ENCODE measurements at regions not wholly inside any gene's neighbourhood (a gene's known extent, or its start where the extent isn't known, plus 50 kb on each side); places are given as distances from the start of the nearest gene placed in this dataset.

- TF ChIP-seq, protein P1, sequence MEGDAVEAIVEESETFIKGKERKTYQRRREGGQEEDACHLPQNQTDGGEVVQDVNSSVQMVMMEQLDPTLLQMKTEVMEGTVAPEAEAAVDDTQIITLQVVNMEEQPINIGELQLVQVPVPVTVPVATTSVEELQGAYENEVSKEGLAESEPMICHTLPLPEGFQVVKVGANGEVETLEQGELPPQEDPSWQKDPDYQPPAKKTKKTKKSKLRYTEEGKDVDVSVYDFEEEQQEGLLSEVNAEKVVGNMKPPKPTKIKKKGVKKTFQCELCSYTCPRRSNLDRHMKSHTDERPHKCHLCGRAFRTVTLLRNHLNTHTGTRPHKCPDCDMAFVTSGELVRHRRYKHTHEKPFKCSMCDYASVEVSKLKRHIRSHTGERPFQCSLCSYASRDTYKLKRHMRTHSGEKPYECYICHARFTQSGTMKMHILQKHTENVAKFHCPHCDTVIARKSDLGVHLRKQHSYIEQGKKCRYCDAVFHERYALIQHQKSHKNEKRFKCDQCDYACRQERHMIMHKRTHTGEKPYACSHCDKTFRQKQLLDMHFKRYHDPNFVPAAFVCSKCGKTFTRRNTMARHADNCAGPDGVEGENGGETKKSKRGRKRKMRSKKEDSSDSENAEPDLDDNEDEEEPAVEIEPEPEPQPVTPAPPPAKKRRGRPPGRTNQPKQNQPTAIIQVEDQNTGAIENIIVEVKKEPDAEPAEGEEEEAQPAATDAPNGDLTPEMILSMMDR (IDR thresholded peaks at IDR 0.05; ENCODE audit: low read depth, low read length) = no peak
- no peak for TF ChIP-seq MYC (IDR thresholded peaks at IDR 0.05; ENCODE audit: low read depth, low read length)
- TF ChIP-seq, protein P2, sequence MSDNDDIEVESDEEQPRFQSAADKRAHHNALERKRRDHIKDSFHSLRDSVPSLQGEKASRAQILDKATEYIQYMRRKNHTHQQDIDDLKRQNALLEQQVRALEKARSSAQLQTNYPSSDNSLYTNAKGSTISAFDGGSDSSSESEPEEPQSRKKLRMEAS (IDR thresholded peaks at IDR 0.05; ENCODE audit: low read depth, low read length) = no peak
- TF ChIP-seq POLR2A (IDR thresholded peaks at IDR 0.05; ENCODE audit: extremely low read depth, insufficient read length) = no peak
Observed at GRCh38 chr13:47433461-47434005, 536.7 kb upstream of the HTR2A start.

GRCh38 chr13:47426126-47426849 is 529.4 kb upstream of the HTR2A start:
- TF ChIP-seq, protein P1 (IDR thresholded peaks at IDR 0.05; ENCODE audit: low read depth, low read length) = no peak
- TF ChIP-seq, protein P2 (IDR thresholded peaks at IDR 0.05; ENCODE audit: low read depth, low read length) = no peak
- TF ChIP-seq MYC (IDR thresholded peaks at IDR 0.05; ENCODE audit: low read depth, low read length) (no peak), POLR2A (IDR thresholded peaks at IDR 0.05; ENCODE audit: extremely low read depth, insufficient read length) (no peak)
- H3K4me3 ChIP-seq (ENCODE audit: low read depth, low read length) = no peak overlapping the region
- DNase-seq (ENCODE audit: low read depth) = no peak

More at GRCh38 chr13:47433461-47434005, 536.7 kb upstream of the HTR2A start:
- no peak overlapping the region for H3K4me3 ChIP-seq (ENCODE audit: low read depth, low read length)
- DNase-seq (ENCODE audit: low read depth) = no peak

DNA sequence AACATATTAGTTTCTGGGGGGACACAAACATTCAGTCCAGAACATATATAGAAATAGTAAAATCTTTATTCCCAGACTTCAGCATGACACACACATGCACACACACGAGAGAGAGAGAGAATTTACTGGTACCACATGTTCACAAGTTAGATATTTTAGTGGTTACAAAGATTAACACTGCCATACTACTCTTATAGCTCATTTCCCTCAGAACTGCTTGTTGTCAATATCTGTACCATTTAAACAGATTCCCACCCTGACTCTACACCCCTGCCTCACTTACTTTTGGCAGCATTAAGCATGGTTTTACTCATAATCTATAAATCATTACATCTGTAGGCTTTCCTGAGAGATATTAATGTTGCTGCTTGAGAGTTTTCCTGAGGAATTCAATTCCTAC is 524.7 kb upstream of the HTR2A start:
- no peak overlapping the region for H3K4me3 ChIP-seq (ENCODE audit: low read depth, low read length)
- TF ChIP-seq, protein P2 (IDR thresholded peaks at IDR 0.05; ENCODE audit: low read depth, low read length) = no peak
- TF ChIP-seq MYC (IDR thresholded peaks at IDR 0.05; ENCODE audit: low read depth, low read length) = no peak
- TF ChIP-seq, protein P1 (IDR thresholded peaks at IDR 0.05; ENCODE audit: low read depth, low read length) = no peak
- TF ChIP-seq POLR2A (IDR thresholded peaks at IDR 0.05; ENCODE audit: extremely low read depth, insufficient read length) = no peak
- DNase-seq (ENCODE audit: low read depth) = no peak

GRCh38 chr13:47420568-47420967 is 523.7 kb upstream of the HTR2A start:
- TF ChIP-seq, protein P2 (IDR thresholded peaks at IDR 0.05; ENCODE audit: low read depth, low read length) = no peak
- DNase-seq (ENCODE audit: low read depth) = no peak
- H3K4me3 ChIP-seq (ENCODE audit: low read depth, low read length) = no peak overlapping the region

DNA sequence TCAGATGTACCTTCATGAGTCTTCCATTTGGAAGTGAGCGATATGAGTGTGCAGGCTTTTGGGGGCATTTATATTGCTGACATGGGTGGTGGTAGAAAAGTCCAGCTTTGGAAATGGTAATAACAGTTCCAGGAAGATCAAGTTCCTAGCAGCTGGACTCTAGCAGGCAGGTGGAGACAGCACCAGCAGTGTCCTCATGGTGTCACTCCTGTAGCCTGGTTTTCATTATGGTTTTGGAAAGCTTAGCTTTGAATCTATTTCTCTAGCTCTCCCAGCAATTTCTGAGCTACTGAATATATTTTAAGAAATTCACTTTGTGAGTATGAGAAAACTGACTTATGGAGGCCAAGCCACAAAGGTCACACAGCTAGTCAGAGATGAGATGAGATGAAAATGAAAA is 523.2 kb upstream of the HTR2A start:
- TF ChIP-seq POLR2A (IDR thresholded peaks at IDR 0.05; ENCODE audit: extremely low read depth, insufficient read length) = no peak
- TF ChIP-seq, protein P1 (IDR thresholded peaks at IDR 0.05; ENCODE audit: low read depth, low read length) = no peak
- TF ChIP-seq, protein P2 (IDR thresholded peaks at IDR 0.05; ENCODE audit: low read depth, low read length) = no peak
- TF ChIP-seq MYC (IDR thresholded peaks at IDR 0.05; ENCODE audit: low read depth, low read length) = no peak
- no peak for DNase-seq (ENCODE audit: low read depth)
- H3K4me3 ChIP-seq (ENCODE audit: low read depth, low read length) = no peak overlapping the region

- no peak overlapping the region for H3K4me3 ChIP-seq (ENCODE audit: low read depth, low read length)
- DNase-seq (ENCODE audit: low read depth) = no peak
- TF ChIP-seq, protein P1 (IDR thresholded peaks at IDR 0.05; ENCODE audit: low read depth, low read length) = no peak
- TF ChIP-seq, protein P2 (IDR thresholded peaks at IDR 0.05; ENCODE audit: low read depth, low read length) = no peak
- TF ChIP-seq POLR2A (IDR thresholded peaks at IDR 0.05; ENCODE audit: extremely low read depth, insufficient read length) = no peak
Observed at GRCh38 chr13:47418206-47418920, 521.5 kb upstream of the HTR2A start.

Measured in NB4 (cell line).